A673 (cell line): ENCODE measurements at regions not wholly inside any gene's neighbourhood (a gene's known extent, or its start where the extent isn't known, plus 50 kb on each side); places are given as distances from the start of the nearest gene placed in this dataset.

Experiments used
- BruUV-seq: library from RNA; stranded (reverse); fragments of 400-500 nt; replicated peaks from 2 replicates; lab custom pipeline; 2021; lab: Mats Ljungman, UMichigan
- CTCF ChIA-PET: fragments of 300-600 bp; sonication (Branson Sonifier 250); formaldehyde crosslinking; loops from one replicate; lab custom pipeline; 2022; ENCODE audit warnings: antibody characterized with exemption; lab: Charles Lee
- POLR2A ChIA-PET: fragments of 300-600 bp; sonication (Branson Sonifier 250); formaldehyde crosslinking; loops from one replicate; lab custom pipeline; 2022; ENCODE audit warnings: antibody characterized with exemption; ENCODE audit not compliant: low non-redundant PET; lab: Charles Lee
- DNase-seq: peaks from one replicate; pipeline ENCODE4 v3.0.0-alpha.2; 2015; ENCODE audit warnings: low spot score
- H3K27ac ChIP-seq: fragments of 200-600 bp; sonication (generic); 2 replicates; pipeline ENCODE4 v1.5.1; 2016; ENCODE audit warnings: mixed run types, low read depth, mild to moderate bottlenecking, mixed read lengths, antibody characterized with exemption, low read length; ENCODE audit not compliant: poor library complexity, severe bottlenecking
- H3K27me3 ChIP-seq: fragments of 200-600 bp; sonication (generic); replicated peaks from 2 replicates; pipeline ENCODE4 v1.6.1; 2017; ENCODE audit warnings: mixed run types, low read depth, mild to moderate bottlenecking, mixed read lengths, antibody characterized with exemption, low read length; ENCODE audit not compliant: insufficient read depth, poor library complexity
- H3K36me3 ChIP-seq: fragments of 200-600 bp; sonication (generic); 2 replicates; pipeline ENCODE4 v1.6.1; 2016; ENCODE audit warnings: mixed run types, mild to moderate bottlenecking, mixed read lengths, antibody characterized with exemption, low read length; ENCODE audit not compliant: insufficient read depth, poor library complexity, severe bottlenecking
- H3K4me1 ChIP-seq: fragments of 200-600 bp; sonication (generic); 2 replicates; pipeline ENCODE4 v1.6.1; 2017; ENCODE audit warnings: mixed run types, mild to moderate bottlenecking, mixed read lengths, antibody characterized with exemption, low read length; ENCODE audit not compliant: insufficient read depth, poor library complexity, severe bottlenecking
- H3K4me3 ChIP-seq: fragments of 200-600 bp; sonication (generic); 2 replicates; pipeline ENCODE4 v1.5.1; 2016; ENCODE audit warnings: low read depth, mixed run types, mild to moderate bottlenecking, mixed read lengths, low read length; ENCODE audit not compliant: poor library complexity, severe bottlenecking
- H3K9me3 ChIP-seq: fragments of 200-600 bp; sonication (generic); 2 replicates; pipeline ENCODE4 v1.6.1; 2016; ENCODE audit warnings: mixed run types, low read depth, mild to moderate bottlenecking, mixed read lengths, antibody characterized with exemption, low read length; ENCODE audit not compliant: poor library complexity, severe bottlenecking
- EZH2 ChIP-seq: fragments of 200-600 bp; sonication (generic); IDR thresholded peaks from 2 replicates; pipeline ENCODE4 v1.6.1; 2017; ENCODE audit warnings: borderline replicate concordance, low read depth, mild to moderate bottlenecking, mixed read lengths, antibody characterized with exemption, low read length; ENCODE audit not compliant: poor library complexity, severe bottlenecking
- intact Hi-C: fragments of 100-400 bp; cut with micrococcal nuclease; formaldehyde crosslinking; loops from one replicate; pipeline ENCODE4 v1.10.0; 2022; ENCODE audit not compliant: unreplicated experiment
- TF ChIP-seq, protein P1 (sequence below): fragments of 300-800, 200-600 bp; sonication (generic); conservative IDR thresholded peaks from 2 replicates; pipeline ENCODE4 v1.5.1; 2017; ENCODE audit warnings: low read depth, mild to moderate bottlenecking, antibody characterized with exemption, low read length, moderate library complexity, mixed read lengths

DNA sequence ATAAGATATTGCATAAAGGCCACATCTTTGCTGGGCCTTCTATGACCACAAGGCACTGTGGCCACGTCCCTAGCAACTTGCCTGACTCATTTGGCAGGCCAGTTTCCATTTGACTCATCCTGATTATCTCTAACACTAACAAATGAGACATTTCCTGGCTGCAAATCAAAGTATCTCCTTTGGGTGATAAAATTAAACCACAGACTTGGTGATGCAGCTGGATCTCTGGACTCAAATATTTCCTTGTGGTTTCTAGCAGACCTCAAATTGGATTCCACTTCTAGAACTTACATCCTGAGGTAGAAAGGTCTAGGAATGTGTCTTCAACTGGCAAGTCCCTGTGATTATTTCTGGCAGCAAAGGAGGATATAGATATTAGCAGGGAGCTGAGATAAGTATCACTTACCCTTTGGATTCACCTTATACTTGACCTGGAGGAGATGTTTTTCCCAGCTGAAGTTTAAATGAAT, 167.9 kb upstream of the NXPH2 start:
- no peak overlapping the region for H3K27ac ChIP-seq
- DNase-seq = peak; percentile 91
- no peak for TF ChIP-seq EZH2
- TF ChIP-seq, protein P1, sequence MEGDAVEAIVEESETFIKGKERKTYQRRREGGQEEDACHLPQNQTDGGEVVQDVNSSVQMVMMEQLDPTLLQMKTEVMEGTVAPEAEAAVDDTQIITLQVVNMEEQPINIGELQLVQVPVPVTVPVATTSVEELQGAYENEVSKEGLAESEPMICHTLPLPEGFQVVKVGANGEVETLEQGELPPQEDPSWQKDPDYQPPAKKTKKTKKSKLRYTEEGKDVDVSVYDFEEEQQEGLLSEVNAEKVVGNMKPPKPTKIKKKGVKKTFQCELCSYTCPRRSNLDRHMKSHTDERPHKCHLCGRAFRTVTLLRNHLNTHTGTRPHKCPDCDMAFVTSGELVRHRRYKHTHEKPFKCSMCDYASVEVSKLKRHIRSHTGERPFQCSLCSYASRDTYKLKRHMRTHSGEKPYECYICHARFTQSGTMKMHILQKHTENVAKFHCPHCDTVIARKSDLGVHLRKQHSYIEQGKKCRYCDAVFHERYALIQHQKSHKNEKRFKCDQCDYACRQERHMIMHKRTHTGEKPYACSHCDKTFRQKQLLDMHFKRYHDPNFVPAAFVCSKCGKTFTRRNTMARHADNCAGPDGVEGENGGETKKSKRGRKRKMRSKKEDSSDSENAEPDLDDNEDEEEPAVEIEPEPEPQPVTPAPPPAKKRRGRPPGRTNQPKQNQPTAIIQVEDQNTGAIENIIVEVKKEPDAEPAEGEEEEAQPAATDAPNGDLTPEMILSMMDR = no peak
- H3K4me3 ChIP-seq = no peak overlapping the region
- no peaks in the 10 kb centered on the region for H3K9me3 ChIP-seq
- H3K4me1 ChIP-seq = peaks cover 17% of the 10 kb centered on the region
- no peaks in the 10 kb centered on the region for H3K36me3 ChIP-seq
- POLR2A ChIA-PET = no interaction called here
- no peaks in the 10 kb centered on the region for H3K27me3 ChIP-seq
- intact Hi-C loops = no loop called here
- CTCF ChIA-PET = no interaction called here
- BruUV-seq = no TSS peak

DNA sequence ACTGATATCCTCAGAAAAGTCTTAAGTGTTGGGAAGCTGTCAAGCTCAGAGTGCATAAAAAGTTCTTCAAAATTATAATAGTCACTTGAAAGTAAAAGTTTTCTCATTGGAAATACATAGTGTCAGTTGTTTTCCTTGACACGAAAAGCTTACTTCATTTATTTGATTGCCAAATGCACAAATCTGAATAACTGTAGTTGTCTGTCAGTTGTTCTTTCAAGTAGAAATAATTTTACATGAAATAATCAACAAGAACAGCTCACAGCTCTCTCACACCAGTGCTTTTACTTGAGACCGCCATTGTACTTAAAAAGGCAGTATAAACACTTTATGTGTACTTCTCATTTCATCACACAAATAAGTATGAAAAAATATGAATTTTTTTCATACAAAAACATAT, 163.3 kb upstream of the NXPH2 start:
- intact Hi-C loops = no loop called here
- Histone ChIP-seq H3K36me3 (no peaks in the 10 kb centered on the region), H3K9me3 (no peaks in the 10 kb centered on the region), H3K4me3 (no peak overlapping the region), H3K4me1 (peaks cover under 1% of the 10 kb centered on the region), H3K27me3 (no peaks in the 10 kb centered on the region), H3K27ac (no peak overlapping the region)
- no peak for TF ChIP-seq EZH2
- TF ChIP-seq, protein P1 = no peak
- no TSS peak for BruUV-seq
- CTCF ChIA-PET = no interaction called here
- POLR2A ChIA-PET = no interaction called here
- no peak for DNase-seq

DNA sequence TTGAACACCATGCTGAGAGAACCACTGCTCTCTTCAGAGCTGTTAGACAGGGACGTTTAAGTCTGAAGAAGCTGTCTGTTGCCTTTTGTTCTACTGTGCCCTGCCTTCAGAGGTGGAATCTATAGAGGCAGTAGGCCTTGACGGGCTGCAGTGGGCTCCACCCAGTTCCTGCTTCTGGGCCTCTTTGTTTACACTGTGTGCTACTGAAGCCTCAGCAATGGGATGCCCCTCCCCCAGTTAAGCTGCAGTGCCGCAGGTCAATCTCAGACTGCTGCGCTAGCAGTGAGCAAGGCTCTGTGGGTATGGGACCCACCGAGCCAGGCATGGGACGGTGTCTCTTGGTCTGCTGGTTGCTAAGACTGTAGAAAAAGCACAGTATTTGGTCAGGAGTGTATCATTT, 162.3 kb upstream of the NXPH2 start:
- H3K4me3 ChIP-seq = no peak overlapping the region
- no TSS peak for BruUV-seq
- no peaks in the 10 kb centered on the region for H3K9me3 ChIP-seq
- H3K36me3 ChIP-seq = no peaks in the 10 kb centered on the region
- H3K4me1 ChIP-seq = no peaks in the 10 kb centered on the region
- no peak overlapping the region for H3K27ac ChIP-seq
- CTCF ChIA-PET = no interaction called here
- intact Hi-C loops = no loop called here
- DNase-seq = no peak
- POLR2A ChIA-PET = no interaction called here
- no peaks in the 10 kb centered on the region for H3K27me3 ChIP-seq
- no peak for TF ChIP-seq EZH2
- TF ChIP-seq, protein P1 = no peak
